CD4-positive, alpha-beta T cell treated with Interleukin-4 for 1 hour (primary cell): ENCODE measurements at regions not wholly inside any gene's neighbourhood (a gene's known extent, or its start where the extent isn't known, plus 50 kb on each side); places are given as distances from the start of the nearest gene placed in this dataset.

Experiments used
- DNase-seq, 2 donors: peaks; one replicate each; pipeline ENCODE4 v3.0.0-alpha.2; 2020 to 2022

DNA sequence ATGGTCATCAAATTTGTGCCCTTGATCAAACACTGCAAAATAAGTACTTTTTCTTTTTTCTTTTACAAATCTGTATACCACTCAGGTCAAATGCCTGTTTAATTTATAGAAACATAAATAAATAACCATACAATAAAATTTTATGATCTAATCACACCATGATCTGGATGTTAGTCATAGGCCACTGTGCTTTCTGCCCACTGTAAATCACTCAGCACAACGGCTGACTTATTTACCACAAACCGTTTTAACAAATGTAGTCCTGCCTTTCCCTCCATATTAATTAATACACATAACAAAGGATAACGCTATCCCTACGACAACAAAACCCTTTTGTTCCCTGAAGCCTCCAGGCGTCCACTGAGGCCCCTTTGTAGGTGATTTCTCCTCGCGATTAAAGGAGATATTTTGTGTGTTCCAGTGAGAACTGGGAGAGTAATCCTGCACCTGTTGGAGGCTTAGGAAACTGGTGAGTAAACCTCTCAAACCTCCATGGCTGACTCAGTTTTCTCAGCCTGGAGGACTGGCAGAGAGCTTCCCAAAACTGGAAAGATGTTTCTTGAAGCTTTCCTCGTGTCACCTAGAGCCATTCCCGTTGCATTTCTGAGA, 477.1 kb upstream of the SGCG start:
- DNase-seq, result no peak

DNA sequence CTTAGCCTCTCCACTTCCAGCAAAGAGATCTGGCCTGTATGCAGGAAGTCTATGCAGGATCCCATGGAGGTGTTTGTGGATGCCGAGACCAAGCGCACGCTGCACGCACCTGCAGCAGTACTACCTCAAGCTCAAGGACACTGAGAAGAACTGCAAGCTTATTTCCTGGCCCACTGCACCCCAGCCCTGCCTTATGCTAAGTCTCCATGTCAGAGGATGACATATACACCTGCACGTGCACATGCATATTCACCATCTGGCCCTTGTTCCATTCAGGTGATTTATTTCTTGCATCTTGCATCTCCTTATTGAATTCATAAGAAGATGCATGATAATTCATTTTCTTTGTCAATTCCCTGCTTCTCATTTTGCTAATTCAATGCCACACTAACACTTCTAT, 472.8 kb upstream of the SGCG start:
- DNase-seq, result no peak

DNA sequence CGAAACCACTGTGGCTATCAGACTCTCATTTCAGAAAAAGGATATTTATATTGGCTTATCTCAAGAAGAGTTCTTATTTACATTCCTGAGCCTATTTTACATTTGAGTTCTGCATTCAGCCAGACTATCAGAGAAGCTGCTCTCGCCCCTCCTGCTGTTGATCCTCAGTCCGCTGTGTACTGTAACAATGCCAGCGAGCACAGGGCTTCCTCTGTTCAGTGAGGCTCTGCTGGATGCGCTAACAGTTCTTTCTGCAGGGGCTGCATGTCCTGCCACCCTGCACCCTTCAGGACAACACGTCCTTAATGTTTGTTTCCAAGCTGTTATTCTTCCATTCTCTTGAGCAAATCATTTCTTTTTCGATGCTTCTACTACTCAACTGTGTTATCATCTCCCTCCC, 463.7 kb upstream of the SGCG start:
- DNase-seq, result no peak

DNA sequence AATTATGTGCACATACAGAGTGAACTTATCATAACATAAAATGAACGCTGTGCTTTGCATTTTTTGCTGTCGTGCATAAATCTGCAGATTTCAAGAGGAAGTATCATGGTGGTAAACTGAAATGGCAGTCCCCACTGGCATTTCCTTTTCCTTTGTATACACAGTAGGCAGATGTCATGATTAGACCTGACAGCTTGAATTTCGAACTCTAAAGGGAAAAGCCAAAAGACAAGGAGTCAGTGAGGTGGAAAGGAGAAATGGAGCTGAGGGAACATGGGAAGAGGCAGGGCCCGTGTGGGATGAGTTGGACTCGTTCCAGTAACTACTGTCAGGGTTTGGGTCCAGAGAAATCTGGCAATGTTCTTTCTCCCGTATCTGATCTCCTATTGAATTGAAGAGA, 454.1 kb upstream of the SGCG start:
- no peak for DNase-seq

DNA sequence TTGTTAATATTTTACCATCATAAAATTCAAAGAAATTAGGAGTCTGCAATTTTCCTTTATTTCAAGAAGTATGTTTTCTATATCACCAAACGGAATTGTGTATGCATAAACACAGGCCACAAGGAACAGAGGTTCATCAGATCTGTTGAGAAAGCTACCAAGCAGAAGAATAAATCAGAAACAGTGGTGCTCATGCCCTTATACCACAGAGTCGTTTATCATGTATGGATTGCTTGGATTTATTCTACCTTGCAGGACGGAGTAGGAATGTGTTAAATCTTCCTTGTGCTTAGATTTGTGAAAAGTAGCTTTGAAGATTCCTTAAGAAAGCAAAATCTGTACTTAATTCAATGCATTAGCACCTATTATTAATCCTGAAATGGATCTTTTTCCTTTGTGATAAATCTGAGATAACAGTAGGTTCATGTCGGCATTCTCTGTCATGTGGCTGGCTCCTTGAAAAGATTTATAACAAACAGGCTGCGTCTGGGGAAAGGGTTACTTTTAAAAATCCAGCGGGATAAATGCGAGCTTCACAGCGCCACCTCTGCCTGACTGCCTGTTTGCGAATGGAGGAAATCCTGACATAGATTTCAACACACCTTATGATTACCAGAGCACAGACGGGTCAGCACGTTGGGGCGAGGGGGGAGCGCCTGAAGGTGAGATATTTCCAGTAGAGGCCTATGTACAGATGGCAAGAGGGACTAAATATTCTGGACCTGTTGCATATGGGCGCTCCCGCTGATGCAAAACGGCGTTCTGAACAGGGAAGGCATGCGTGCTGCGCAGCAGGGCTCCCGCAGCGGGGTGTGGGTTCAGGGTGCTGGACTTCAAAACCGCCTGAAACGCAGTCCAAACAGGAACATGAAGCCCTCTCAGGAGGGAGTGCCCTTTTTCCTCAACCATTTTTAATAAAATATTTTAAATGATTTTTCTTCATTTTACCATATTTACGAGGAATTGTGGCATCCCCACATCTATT, 445.5 kb upstream of the SGCG start:
- DNase-seq, result no peak

DNA sequence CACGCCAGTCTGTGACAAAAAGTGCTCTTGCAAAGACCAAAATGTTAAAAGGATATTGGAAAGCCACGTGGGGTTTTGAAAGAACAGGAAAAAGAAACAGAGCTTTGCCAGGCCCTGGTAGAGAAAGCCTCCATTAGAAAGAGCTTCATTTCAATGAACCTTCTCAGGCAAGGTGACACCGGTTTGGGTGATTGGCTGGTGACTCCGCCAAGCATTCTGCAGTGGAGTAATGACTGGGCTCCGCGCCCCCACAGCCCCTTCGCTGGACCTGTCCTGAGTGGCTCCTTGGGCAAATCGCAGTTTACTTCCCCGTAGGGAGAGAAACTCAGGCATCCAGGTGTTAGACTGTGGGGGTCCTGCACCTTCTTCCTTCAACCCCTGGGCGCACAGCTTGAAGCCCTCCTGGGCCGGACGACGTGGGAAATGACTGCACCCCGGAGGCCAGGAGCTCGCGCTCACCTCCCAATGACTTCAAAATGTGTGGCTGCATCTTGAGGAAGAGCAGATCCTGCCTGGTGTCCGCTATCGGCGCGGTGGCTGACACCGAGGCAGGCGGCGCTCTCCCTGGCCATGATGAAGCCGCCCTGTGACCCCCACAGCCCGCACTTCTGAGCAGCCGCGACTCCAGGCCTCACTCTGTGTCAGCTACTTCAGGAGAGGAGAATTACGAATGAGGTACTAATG, 444.6 kb upstream of the SGCG start:
- no peak for DNase-seq

DNA sequence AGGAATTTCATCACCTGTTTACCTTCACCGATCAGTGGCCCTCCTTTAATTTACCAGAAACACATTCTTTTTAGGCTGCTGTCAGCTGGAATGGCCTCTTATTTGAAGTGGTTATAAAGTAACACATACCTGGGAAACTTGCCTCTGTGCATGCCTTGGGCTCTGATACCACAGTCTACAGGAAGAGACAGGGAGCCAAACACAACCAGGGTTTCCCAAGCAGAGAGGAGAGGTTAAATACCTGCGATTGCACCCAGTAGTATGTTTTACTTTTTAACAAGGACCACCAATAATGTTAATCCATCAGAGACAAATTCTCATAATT, 444.0 kb upstream of the SGCG start:
- DNase-seq, result no peak

DNA sequence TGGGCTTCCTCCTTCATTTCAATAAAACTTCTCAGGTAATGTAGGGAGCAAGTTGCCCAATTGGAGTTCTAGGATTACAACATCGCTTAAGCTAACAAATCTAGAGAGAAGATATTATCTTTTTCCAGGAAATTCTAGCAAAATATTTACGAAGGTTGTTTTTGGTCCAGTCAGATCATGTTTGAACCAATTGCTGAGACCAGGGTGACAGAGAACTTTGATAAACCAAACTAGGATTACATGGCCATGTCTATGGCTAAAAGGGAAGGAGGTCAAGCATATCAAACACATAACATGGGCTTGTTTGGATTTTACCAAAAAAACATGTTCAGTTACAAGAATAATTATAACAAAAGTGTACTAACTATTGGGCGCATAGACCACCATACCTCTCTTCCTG, 442.4 kb upstream of the SGCG start:
- no peak for DNase-seq

DNA sequence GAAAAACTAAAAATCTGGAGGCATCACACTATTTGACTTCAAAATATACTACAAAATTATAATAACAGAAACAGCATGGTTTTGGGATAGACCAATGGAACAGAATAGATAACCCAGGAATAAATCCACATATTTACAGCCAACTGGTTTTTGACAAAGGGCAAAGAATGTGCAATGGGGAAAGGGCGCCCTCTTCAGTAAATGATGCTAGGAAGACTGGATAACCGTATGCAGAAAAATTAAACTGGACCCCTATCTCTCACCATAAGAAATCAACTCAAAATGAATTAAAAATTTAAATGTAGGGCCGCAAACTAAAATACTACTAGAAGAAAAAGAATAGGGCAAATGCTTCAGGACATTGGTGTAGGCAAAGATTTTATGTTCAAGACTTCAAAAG, 440.5 kb upstream of the SGCG start:
- DNase-seq, result no peak

DNA sequence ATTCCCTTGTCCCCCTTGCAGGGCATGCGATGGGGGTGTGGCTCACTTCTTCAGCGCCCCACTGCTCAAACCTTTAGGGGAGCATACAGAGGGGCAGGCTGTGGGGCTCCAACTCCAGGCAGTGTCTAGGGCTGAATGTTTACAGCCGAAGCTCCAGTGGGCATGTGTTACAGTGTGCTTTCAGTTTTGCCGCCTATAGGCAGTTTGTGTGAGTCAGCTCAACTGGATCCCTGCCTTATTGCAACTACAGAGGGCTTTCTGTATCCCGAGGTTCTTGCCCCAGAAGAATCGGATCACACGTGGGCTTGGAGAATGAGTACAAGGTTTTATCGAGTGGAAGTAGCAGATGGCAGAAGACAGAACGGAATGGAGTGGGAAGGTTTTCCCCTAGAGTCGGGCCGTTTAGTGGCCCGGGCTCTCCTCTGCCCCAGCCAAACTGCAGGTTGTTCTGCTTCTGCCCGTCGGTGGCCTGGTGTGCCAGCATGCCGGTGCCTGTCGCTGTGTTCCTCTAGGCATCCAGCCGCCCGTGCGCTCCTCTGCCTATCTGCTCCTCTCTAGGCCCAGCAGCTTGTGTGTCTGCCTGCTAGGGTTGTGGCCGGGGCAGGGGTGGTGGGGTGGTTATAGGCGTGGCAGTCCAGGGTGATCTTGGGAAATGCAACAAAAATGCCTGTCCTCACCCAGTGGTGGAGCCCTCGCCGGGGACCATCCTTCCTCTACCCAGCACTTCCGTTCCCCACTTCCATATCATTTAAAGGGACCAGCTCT, 435.9 kb upstream of the SGCG start:
- DNase-seq, result no peak

DNA sequence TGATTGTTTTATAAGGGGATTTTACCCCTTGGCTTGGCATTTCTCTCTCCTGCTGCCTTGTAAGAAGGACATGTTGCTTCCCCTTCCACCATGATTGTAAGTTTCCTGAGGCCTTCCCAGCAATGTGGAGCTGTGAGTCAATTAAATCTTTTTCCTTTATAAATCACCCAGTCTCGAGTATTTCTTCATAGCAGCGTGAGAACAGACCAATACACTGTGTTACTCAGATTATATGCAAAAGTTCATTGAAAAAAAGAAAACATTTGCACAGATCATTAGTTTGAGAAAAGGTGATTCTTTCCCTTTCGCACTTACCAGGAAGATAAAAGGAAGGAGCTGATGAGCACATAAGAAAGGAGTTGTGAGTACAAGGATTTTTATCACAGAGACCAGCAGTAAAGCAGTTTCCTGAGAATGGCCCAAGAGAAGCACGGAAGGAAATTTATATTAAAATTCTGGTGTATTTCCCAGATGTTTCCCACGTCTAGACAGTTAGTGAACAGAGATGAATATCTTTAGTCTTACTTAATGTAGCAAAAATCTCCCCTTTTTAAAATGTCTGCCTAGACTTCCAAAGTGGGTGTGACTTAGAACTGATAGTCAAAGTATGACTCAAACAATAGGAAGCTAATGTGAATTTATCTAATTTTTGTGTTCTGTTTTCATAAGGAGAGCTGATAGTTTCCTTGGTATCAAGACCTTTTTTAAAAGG, 431.8 kb upstream of the SGCG start:
- DNase-seq, result no peak

DNA sequence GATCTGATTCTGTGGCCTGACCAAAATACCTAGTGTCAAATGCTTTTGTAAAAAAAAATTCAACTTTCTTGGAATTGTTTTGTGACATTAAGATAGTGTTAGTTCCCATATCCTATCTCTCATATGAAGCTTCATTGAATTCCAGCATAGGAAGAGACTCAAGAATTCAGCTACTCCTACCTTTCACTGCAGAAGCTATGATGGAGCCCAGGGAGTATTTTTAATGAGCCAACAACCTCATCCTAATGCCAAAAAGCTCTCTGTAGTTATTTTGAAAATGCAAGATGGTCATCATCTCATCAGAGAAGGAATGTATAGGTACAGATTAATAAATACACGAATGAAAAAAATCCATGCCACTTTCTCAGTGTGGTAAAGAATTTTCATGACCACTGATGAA, 431.2 kb upstream of the SGCG start:
- DNase-seq, result no peak

DNA sequence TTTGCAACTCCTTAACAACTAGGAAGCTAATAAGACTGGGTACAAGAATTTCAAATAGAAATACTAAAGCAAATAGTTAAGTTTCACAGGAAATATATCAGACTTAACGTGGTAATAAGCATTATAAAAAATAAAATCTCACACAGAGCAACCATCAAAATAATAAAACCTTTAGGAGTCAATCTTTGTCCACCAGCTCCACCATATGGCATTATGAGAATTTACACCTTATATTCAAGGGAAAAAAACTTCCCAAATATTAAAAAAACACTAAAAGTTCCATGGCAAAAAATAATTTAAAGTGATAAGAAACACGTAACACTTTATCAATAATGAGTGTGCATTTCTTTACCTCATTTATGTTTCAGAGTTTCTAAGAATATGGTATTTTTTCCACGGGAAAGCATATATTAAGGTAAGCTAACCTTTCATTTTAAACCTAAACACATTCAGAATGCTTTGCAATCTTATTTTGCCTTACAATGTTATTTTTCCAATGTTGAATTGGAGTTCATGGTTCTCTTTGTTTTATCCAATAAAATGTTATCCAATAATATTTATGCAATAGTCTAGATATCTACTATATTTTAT, 423.2 kb upstream of the SGCG start:
- DNase-seq, result no peak

DNA sequence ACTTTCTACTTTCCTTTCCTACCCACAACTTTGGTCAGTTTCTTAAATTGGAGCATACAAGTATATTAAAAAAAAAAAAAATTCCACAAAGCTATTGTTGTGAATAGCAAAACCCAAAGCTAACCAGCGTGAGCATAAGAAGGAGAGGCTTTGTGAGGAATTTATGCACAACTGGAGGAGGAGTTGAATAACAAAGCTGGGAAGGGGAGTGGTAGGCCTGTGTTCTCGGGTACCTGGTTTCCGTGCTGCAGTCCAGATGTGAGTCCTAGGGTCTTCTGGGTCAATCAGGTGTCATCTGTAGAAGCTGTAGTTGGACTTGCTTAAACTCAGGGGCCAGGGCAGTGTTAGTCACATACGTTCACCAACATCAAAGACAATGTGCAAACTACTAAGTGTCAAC, 422.5 kb upstream of the SGCG start:
- no peak for DNase-seq

DNA sequence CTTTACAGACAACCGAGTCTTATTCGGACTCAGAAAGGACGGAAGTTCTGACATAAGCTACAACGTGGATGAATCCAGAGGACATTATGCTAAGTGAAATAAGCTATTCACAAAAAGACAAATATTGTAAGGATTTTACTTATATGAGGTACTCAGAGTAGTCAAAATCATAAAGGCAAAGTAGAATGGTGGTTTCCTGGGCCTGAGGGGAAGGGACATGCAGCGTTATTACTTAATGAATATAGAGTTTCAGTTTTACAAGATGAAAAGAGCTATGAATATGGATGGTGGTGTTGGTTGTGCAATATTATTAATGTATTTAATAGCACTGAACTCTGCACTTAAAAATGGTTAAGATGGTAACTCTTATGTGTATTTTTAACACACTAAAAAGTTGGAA, 419.1 kb upstream of the SGCG start:
- no peak for DNase-seq

DNA sequence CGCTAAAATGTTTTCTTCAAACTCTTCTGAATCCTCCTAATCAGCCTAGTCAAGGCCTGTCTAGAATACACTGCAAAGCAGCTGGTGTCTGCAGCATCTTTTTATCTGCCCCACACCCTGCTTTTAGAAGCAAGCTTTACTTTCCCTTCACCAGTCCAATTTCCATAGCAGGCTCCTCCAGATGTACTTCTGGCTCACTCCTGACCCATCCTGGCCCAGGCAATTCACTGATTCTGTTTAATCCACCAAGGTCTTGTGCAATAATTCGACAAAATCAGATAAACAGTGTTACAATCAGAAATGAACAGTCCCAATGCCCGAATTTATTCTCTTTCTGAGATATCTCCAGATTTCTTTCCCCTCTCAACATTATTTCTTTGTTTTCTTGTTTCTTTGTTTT, 415.2 kb upstream of the SGCG start:
- DNase-seq, result no peak

DNA sequence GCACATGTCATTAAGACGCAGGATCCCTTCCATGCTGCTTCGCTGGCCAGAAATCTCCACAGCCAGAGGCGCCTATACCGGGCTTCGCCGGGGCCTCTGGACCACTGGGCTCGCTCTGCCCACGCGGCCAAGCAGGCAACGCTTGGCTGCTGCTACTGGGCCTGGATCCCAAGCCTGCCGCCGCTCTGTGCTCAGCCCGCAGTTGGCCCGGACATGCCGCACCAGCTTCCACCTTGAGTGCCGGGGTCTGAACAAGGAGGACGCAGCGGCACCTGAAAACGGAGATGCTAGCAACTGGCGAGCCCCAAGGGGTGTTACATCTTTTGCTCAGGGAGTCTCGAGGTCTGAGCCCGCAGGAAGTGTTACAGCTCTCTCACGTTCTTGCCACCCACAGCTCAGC, 409.9 kb upstream of the SGCG start:
- no peak for DNase-seq

DNA sequence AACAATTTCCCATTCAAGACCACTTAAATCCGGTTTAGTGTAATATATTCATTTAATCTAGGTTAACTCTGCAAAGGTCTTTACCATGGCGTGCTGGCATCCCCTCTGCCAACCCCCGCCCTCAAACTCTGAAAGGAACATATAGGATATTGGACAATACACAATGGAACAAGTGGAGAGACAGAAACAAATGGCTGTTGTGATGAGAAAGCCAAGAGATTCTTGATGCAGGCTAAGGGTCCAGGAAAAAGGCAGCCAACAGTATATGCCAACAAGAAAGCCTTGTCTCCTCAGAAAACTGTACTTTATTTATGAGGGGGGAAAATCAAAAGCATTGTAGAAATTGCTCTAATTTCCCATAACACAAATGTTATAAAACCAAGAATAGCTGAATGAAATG, 407.3 kb upstream of the SGCG start:
- no peak for DNase-seq

DNA sequence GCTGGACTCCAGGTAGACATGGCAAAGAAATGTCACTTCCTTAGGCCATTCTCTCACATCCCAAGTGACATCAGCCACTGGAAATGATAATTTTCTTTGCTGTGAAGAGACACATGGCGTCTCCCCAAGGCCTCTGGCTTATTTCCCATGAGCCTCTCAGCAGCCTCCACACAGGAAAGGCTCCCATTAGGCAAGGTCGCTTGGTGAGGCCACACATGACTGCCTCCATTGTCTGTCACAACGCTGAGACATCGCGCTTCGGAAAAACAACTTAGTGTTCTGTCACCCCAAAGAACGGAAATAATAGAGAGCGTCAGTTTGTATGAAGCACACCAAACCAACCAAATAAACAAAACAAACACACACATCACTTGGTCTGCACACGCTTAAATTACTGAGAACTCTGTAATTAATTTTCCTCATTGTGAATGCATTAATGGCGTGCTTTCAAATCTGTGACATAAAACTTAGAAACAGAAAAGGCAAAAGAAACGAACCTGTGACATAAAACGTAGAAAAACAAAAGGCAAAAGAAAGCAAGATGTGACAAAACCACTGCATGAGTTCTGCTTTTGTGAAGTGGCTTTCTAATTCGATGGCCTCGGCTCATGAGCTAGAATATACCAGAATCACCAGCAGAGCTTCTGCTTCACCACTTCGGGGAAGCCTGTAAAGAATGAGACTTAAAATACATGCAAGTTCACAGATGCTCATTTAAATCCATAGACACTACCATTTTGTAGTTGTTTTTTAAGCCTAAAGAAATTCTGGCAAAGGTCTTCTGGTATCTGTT, 404.2 kb upstream of the SGCG start:
- DNase-seq, result no peak

DNA sequence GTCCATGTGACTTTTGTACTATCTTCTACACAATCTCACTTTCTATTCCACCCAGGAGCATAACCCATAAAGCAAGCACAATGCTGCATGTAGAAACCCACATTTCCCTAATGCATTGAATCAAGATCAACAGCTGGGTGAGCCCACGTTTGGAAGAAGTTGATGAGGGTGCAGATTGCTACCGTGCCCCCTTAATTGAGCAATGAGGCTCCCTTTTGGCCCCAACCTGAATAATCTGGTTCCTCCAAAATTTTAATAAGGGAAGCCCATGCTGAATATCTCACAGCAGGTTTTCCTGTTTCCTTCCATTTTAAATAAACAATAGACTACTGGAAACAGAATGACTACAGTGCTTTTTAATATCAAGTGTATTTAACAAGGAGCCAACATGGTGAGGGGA, 403.6 kb upstream of the SGCG start:
- no peak for DNase-seq

DNA sequence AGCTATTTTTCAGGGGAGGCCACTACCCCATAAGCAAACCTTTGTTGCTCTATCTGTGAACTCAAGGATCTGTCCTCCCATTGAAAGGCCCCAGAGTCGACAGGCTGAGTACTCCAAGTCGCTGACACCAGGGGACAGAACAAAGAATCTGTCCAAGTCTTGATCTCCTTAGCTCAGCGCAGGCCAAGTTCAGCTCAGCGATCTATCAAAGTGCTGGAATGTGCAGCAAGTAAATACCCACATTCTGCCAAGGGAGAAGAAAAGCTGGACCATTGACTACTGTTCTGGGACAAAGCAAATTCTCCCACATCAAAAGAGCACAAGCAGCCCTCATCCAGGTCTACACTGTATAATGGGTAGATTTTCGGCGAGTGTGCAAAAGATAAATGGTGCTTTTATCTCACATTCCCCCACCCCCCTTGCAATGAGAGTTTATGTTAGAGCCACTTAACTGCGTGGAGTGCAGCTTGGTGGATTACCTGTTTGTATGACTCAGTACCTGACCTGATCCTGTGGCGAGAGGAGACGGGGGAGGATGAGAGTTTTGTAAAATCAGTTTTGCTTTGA, 391.7 kb upstream of the SGCG start:
- no peak for DNase-seq
